ENCODE measurements at regions not wholly inside any gene's neighbourhood (a gene's known extent, or its start where the extent isn't known, plus 50 kb on each side); places are given as distances from the start of the nearest gene placed in this dataset.

DNA sequence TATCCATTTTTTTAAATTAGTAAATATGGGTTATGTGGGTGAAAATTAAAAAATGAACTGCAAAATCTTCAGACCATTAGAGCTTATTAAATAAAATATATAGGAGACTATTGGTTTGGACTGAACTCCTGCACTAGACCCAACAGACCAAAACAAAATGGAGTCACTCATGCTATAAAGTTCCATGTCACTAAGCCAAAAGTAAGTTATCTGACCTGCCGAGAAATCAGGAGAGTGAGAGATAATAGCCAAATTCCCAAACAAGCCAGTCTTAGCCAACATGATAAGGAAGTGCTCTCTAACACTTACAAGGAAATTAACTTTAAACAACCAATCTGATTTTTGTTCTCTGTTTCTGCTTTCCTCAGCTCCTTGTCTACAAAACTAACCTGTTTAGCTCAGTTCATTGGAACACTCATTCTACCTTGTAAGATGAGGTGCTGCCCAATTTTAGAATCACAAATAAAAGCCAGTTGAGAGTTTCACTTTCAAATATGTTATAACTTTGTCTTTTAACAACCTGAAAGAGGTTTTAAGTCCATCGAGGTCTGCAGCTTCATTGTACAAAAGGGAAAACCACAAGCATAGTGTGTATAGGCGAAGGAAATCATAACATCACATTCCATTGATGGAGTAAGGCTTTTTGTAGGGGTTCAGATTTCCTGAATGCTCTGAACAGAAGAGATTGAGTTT is 220.5 kb downstream of the TENT5A start:
- TF ChIP-seq JUND (IDR thresholded peaks at IDR 0.05) (no peak), GABPA (IDR thresholded peaks at IDR 0.05; ENCODE audit: low read depth) (no peak), RCOR1 (IDR thresholded peaks at IDR 0.05; ENCODE audit: low read length) (no peak), NRF1 (IDR thresholded peaks at IDR 0.05; ENCODE audit: low read depth, low read length) (no peak), ELF1 (IDR thresholded peaks at IDR 0.05) (no peak)
- TF ChIP-seq, protein P1, sequence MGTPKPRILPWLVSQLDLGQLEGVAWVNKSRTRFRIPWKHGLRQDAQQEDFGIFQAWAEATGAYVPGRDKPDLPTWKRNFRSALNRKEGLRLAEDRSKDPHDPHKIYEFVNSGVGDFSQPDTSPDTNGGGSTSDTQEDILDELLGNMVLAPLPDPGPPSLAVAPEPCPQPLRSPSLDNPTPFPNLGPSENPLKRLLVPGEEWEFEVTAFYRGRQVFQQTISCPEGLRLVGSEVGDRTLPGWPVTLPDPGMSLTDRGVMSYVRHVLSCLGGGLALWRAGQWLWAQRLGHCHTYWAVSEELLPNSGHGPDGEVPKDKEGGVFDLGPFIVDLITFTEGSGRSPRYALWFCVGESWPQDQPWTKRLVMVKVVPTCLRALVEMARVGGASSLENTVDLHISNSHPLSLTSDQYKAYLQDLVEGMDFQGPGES (IDR thresholded peaks at IDR 0.05; ENCODE audit: low read depth, low read length), result no peak
- no peaks in the 10 kb centered on the region for H3K9me3 ChIP-seq
- no peaks in the 10 kb centered on the region for H4K20me1 ChIP-seq (ENCODE audit: insufficient read depth)
- no peak for DNase-seq
- ChIA-PET CTCF (interaction anchor here (0.7 kb wide), 1 partner anchor 21 kb away, joined by 3 read pairs; no protein-coding TSS in a partner anchor), POLR2A (no interaction called here)
- WGBS (ENCODE audit: low lambda C conversion rate), result 79% methylated on average over 3 of the region's 3 CpGs
- H3K27me3 ChIP-seq (ENCODE audit: insufficient read depth), result no peaks in the 10 kb centered on the region
- H3K79me2 ChIP-seq (ENCODE audit: insufficient read depth), result no peaks in the 10 kb centered on the region
- H3K4me3 ChIP-seq (ENCODE audit: low read depth in 2 of 2, low read length in 1 of 2), result no peak overlapping the region
- H2AFZ ChIP-seq (ENCODE audit: low read depth), result no peak overlapping the region; the same call in 1 of the 2 replicates
- no peak overlapping the region for H3K27ac ChIP-seq (ENCODE audit: low read depth in 2 of 2, low read length in 1 of 2)
- H3K4me2 ChIP-seq, result no peak overlapping the region
- H3K4me1 ChIP-seq (ENCODE audit: control insufficient read depth in 1 of 2, insufficient read depth in 2 of 2, low read depth in 1 of 2, low read length in 1 of 2), result no peaks in the 10 kb centered on the region
- H3F3A ChIP-seq (replicated peaks; ENCODE audit: insufficient read depth), result no peaks in the 10 kb centered on the region
- H3K9ac ChIP-seq, result no peak overlapping the region
- no peaks in the 10 kb centered on the region for H3K36me3 ChIP-seq (replicated peaks in 1 of 2; ENCODE audit: control insufficient read depth in 1 of 2, insufficient read depth in 2 of 2, low read length in 1 of 2)
- no peaks in the 10 kb centered on the region for H3K9me2 ChIP-seq

DNA sequence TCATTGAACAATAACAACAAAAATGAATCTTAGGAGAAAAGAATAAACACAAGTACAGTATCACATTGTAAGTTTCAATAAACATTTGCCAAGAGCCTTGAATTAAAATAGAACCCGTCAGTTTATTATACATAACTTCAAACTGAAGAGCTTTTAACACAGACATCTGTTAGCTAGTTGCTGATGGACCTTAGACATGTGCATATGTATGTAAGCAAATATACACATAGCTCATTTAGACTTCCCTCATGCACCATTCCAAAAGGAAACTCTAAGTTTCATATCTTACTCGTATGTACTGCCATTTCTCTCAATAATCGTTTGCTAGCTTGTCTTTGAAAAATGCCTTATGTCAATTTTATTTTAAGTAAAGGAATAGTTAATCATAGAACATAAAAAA is 235.0 kb downstream of the TENT5A start:
- Histone ChIP-seq H2AFZ (ENCODE audit: low read depth) (no peak overlapping the region), H3K79me2 (ENCODE audit: insufficient read depth) (no peaks in the 10 kb centered on the region), H3K4me3 (ENCODE audit: low read depth in 2 of 2, low read length in 1 of 2) (no peak overlapping the region), H3F3A (replicated peaks; ENCODE audit: insufficient read depth) (peaks cover 3% of the 10 kb centered on the region), H3K4me2 (no peak overlapping the region), H3K9me3 (no peaks in the 10 kb centered on the region), H3K27me3 (ENCODE audit: insufficient read depth) (no peaks in the 10 kb centered on the region), H3K9ac (no peak overlapping the region), H3K36me3 (replicated peaks in 1 of 2; ENCODE audit: control insufficient read depth in 1 of 2, insufficient read depth in 2 of 2, low read length in 1 of 2) (no peaks in the 10 kb centered on the region), H3K9me2 (no peaks in the 10 kb centered on the region), H3K27ac (ENCODE audit: low read depth in 2 of 2, low read length in 1 of 2) (no peak overlapping the region), H3K4me1 (ENCODE audit: control insufficient read depth in 1 of 2, insufficient read depth in 2 of 2, low read depth in 1 of 2, low read length in 1 of 2) (no peaks in the 10 kb centered on the region), H4K20me1 (ENCODE audit: insufficient read depth) (no peaks in the 10 kb centered on the region)
- no peak for DNase-seq
- TF ChIP-seq ELF1 (IDR thresholded peaks at IDR 0.05), result no peak
- TF ChIP-seq, protein P2, sequence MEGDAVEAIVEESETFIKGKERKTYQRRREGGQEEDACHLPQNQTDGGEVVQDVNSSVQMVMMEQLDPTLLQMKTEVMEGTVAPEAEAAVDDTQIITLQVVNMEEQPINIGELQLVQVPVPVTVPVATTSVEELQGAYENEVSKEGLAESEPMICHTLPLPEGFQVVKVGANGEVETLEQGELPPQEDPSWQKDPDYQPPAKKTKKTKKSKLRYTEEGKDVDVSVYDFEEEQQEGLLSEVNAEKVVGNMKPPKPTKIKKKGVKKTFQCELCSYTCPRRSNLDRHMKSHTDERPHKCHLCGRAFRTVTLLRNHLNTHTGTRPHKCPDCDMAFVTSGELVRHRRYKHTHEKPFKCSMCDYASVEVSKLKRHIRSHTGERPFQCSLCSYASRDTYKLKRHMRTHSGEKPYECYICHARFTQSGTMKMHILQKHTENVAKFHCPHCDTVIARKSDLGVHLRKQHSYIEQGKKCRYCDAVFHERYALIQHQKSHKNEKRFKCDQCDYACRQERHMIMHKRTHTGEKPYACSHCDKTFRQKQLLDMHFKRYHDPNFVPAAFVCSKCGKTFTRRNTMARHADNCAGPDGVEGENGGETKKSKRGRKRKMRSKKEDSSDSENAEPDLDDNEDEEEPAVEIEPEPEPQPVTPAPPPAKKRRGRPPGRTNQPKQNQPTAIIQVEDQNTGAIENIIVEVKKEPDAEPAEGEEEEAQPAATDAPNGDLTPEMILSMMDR (IDR thresholded peaks at IDR 0.05), result no peak
- TF ChIP-seq, protein P3, sequence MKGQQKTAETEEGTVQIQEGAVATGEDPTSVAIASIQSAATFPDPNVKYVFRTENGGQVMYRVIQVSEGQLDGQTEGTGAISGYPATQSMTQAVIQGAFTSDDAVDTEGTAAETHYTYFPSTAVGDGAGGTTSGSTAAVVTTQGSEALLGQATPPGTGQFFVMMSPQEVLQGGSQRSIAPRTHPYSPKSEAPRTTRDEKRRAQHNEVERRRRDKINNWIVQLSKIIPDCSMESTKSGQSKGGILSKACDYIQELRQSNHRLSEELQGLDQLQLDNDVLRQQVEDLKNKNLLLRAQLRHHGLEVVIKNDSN (IDR thresholded peaks at IDR 0.05; ENCODE audit: borderline replicate concordance, low read depth), result no peak
- TF ChIP-seq CHD2 (IDR thresholded peaks at IDR 0.05; ENCODE audit: low read length, partially characterized antibody), result no peak
- TF ChIP-seq RFX5 (IDR thresholded peaks at IDR 0.05; ENCODE audit: low read length), result no peak
- TF ChIP-seq FOXM1 (IDR thresholded peaks at IDR 0.05; ENCODE audit: low read depth), result no peak
- no peak for TF ChIP-seq TAF1 (IDR thresholded peaks at IDR 0.05; ENCODE audit: borderline replicate concordance, low read depth, low read length)
- no peak for TF ChIP-seq JUND (IDR thresholded peaks at IDR 0.05)
- no peak for TF ChIP-seq TEAD4 (IDR thresholded peaks at IDR 0.05; ENCODE audit: borderline replicate concordance, insufficient read depth)
- no peak for TF ChIP-seq RCOR1 (IDR thresholded peaks at IDR 0.05; ENCODE audit: low read length)
- TF ChIP-seq, protein P4, sequence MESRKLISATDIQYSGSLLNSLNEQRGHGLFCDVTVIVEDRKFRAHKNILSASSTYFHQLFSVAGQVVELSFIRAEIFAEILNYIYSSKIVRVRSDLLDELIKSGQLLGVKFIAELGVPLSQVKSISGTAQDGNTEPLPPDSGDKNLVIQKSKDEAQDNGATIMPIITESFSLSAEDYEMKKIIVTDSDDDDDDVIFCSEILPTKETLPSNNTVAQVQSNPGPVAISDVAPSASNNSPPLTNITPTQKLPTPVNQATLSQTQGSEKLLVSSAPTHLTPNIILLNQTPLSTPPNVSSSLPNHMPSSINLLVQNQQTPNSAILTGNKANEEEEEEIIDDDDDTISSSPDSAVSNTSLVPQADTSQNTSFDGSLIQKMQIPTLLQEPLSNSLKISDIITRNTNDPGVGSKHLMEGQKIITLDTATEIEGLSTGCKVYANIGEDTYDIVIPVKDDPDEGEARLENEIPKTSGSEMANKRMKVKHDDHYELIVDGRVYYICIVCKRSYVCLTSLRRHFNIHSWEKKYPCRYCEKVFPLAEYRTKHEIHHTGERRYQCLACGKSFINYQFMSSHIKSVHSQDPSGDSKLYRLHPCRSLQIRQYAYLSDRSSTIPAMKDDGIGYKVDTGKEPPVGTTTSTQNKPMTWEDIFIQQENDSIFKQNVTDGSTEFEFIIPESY (IDR thresholded peaks at IDR 0.05; ENCODE audit: borderline replicate concordance, low read depth), result no peak
- no peak for TF ChIP-seq SIN3A (IDR thresholded peaks at IDR 0.05; ENCODE audit: borderline replicate concordance, low read depth, low read length)
- TF ChIP-seq, protein P5, sequence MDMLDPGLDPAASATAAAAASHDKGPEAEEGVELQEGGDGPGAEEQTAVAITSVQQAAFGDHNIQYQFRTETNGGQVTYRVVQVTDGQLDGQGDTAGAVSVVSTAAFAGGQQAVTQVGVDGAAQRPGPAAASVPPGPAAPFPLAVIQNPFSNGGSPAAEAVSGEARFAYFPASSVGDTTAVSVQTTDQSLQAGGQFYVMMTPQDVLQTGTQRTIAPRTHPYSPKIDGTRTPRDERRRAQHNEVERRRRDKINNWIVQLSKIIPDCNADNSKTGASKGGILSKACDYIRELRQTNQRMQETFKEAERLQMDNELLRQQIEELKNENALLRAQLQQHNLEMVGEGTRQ (IDR thresholded peaks at IDR 0.05; ENCODE audit: borderline replicate concordance, low read depth, low read length), result no peak
- WGBS (ENCODE audit: low lambda C conversion rate), result 81% methylated on average over 3 of the region's 3 CpGs
- POLR2A ChIA-PET, result no interaction called here
- CTCF ChIA-PET, result no interaction called here
